GM12878 (cell line): ENCODE measurements at regions not wholly inside any gene's neighbourhood (a gene's known extent, or its start where the extent isn't known, plus 50 kb on each side); places are given as distances from the start of the nearest gene placed in this dataset.
A peak's percentile ranks its signal among the peaks of the same experiment; 100 is the strongest.

ENCODE experiments used
- ATAC-seq: fragments of 200-7000 bp; cut with Tn5 transposase; 3 replicates; pipeline ENCODE4 v1.9.1; 2020; ENCODE audit warnings: mild to moderate bottlenecking, moderate library complexity
- BruUV-seq: library from RNA; stranded (reverse); fragments of 400-500 nt; replicated peaks from 2 replicates; lab custom pipeline; 2021; lab: Mats Ljungman, UMichigan
- CTCF ChIA-PET: fragments of 300-600 bp; sonication (Branson Sonifier 250); formaldehyde crosslinking; extraction: SDS; loops from one replicate; lab custom pipeline; 2021; ENCODE audit warnings: inconsistent platforms; lab: Yijun Ruan, JAX
- POLR2A ChIA-PET: fragments of 350-600 bp; formaldehyde crosslinking; extraction: SDS; loops from one replicate; lab custom pipeline; 2021; ENCODE audit warnings: inconsistent platforms; lab: Charles Lee
- RAD21 ChIA-PET: fragments of 300-600 bp; sonication (Branson Sonifier 250); formaldehyde crosslinking; loops from one replicate; lab custom pipeline; 2023; ENCODE audit warnings: antibody characterized with exemption; ENCODE audit not compliant: unreplicated experiment; lab: Charles Lee
- SMC1A ChIA-PET: fragments of 300-600 bp; sonication (Branson Sonifier 250); formaldehyde crosslinking; loops from one replicate; lab custom pipeline; 2023; ENCODE audit not compliant: unreplicated experiment, uncharacterized antibody; lab: Charles Lee
- DNase-seq: peaks from one replicate; pipeline ENCODE4 v3.0.0-alpha.2; 2011; ENCODE audit warnings: low read depth, low spot score
- FAIRE-seq: peaks from 3 replicates; lab custom pipeline; 2011; peaks lifted over from hg19 to GRCh38; lab: Jason Lieb, UNC
- H2AFZ ChIP-seq: 2 replicates; pipeline ENCODE4 v1.6.0; 2011; ENCODE audit warnings: low read depth, low read length, control low read depth; ENCODE audit not compliant: control insufficient read depth
- H3K27ac ChIP-seq: 2 replicates; pipeline ENCODE4 v1.5.1; 2011; ENCODE audit warnings: control low read depth; ENCODE audit not compliant: control insufficient read depth, insufficient read depth
- H3K27me3 ChIP-seq, 2 experiments: replicated peaks in 1 of 2; 2 replicates each; pipeline versions ENCODE4 v1.6.0 to v1.6.1; 2011; ENCODE audit warnings: low read length in 1 of 2; ENCODE audit not compliant: control insufficient read depth in 2 of 2, insufficient read depth in 2 of 2
- H3K36me3 ChIP-seq, 2 experiments: 2 replicates each; pipeline ENCODE4 v1.5.1; 2011; ENCODE audit warnings: low read length in 1 of 2; ENCODE audit not compliant: control insufficient read depth in 2 of 2, insufficient read depth in 2 of 2
- H3K4me1 ChIP-seq: 2 replicates; pipeline ENCODE4 v1.6.1; 2011; ENCODE audit warnings: mild to moderate bottlenecking, low read length, moderate library complexity, mixed read lengths; ENCODE audit not compliant: control insufficient read depth, insufficient read depth
- H3K4me2 ChIP-seq: 2 replicates; pipeline ENCODE4 v1.6.0; 2011; ENCODE audit warnings: control low read depth; ENCODE audit not compliant: control insufficient read depth, insufficient read depth
- H3K4me3 ChIP-seq: fragments of 200-600 bp; sonication (generic); 2 replicates; pipeline ENCODE4 v1.5.1; 2016
- H3K79me2 ChIP-seq: 2 replicates; pipeline ENCODE4 v1.6.0; 2011; ENCODE audit warnings: low read length; ENCODE audit not compliant: control insufficient read depth, insufficient read depth
- H3K9ac ChIP-seq: 2 replicates; pipeline ENCODE4 v1.8.0; 2011; ENCODE audit warnings: low read length, control low read depth, mixed read lengths; ENCODE audit not compliant: control insufficient read depth, insufficient read depth
- H3K9me3 ChIP-seq: replicated peaks from 3 replicates; pipeline ENCODE4 v1.5.1; 2011; ENCODE audit warnings: mild to moderate bottlenecking, low read length; ENCODE audit not compliant: control insufficient read depth, insufficient read depth
- H4K20me1 ChIP-seq: 2 replicates; pipeline ENCODE4 v1.6.0; 2011; ENCODE audit not compliant: control insufficient read depth, insufficient read depth
- EP300 ChIP-seq, 2 experiments: fragments of 150-350 bp in 1 of 2; IDR thresholded peaks; 2 replicates each; pipeline ENCODE4 v1.6.1; 2011 to 2012; ENCODE audit warnings: low read depth in 2 of 2, low read length in 2 of 2, borderline replicate concordance in 1 of 2, improper control_type of control experiment in 1 of 2, inconsistent platforms in 1 of 2; ENCODE audit not compliant: control insufficient read depth in 1 of 2
- FOS ChIP-seq: IDR thresholded peaks from 3 replicates; pipeline ENCODE4 v1.6.1; 2011; ENCODE audit warnings: borderline replicate concordance; ENCODE audit not compliant: insufficient read length; ENCODE audit errors: extremely low read depth
- IKZF1 ChIP-seq: fragments of 450-650 bp; conservative IDR thresholded peaks from 2 replicates; pipeline ENCODE4 v1.6.1; 2017; ENCODE audit warnings: antibody characterized with exemption, mild to moderate bottlenecking
- IKZF2 ChIP-seq, 2 experiments: fragments of 450-650 bp; IDR thresholded peaks; 2 replicates each; pipeline ENCODE4 v1.6.1; 2017; ENCODE audit warnings: mild to moderate bottlenecking in 2 of 2, moderate library complexity in 2 of 2
- MTA2 ChIP-seq: fragments of 450-650 bp; IDR thresholded peaks from 2 replicates; pipeline ENCODE4 v1.6.1; 2016; ENCODE audit warnings: low read depth, mild to moderate bottlenecking, moderate library complexity
- MYB ChIP-seq: fragments of 150-350 bp; IDR thresholded peaks from 2 replicates; pipeline ENCODE4 v1.6.1; 2014; ENCODE audit warnings: mild to moderate bottlenecking, low read depth, low read length, borderline replicate concordance
- PML ChIP-seq: IDR thresholded peaks from 2 replicates; pipeline ENCODE4 v1.6.1; 2012; ENCODE audit warnings: low read length, inconsistent platforms
- POLR2AphosphoS5 ChIP-seq: IDR thresholded peaks from 2 replicates; pipeline ENCODE4 v1.6.1; 2011; ENCODE audit warnings: mild to moderate bottlenecking, low read length, inconsistent platforms
- TAF1 ChIP-seq: IDR thresholded peaks from 2 replicates; pipeline ENCODE4 v1.6.1; 2011; ENCODE audit warnings: mild to moderate bottlenecking, low read depth, low read length, borderline replicate concordance
- TBL1XR1 ChIP-seq: IDR thresholded peaks from 2 replicates; pipeline ENCODE4 v1.6.1; 2012; ENCODE audit warnings: low read depth, low read length, improper control_type of control experiment
- WGBS: methylation state at CpG from one replicate; pipeline ENCODE4 v1.1.6; 2016; ENCODE audit warnings: low lambda C conversion rate; ENCODE audit not compliant: insufficient replicate concordance, insufficient coverage; ENCODE audit errors: missing lambda C conversion rate; 5-methylcytosine and 5-hydroxymethylcytosine counted together
- in situ Hi-C: fragments of 300-500 bp; cut with MboI; formaldehyde crosslinking; loops from 9 replicates; pipeline ENCODE4 v1.14.3; 2018; ENCODE audit warnings: mixed read lengths
- intact Hi-C: fragments of 100-400 bp; cut with micrococcal nuclease; formaldehyde crosslinking; loops from one replicate; pipeline ENCODE4 v1.14.2; 2022; ENCODE audit not compliant: unreplicated experiment
- TF ChIP-seq, protein P1 (sequence below): IDR thresholded peaks from 2 replicates; pipeline ENCODE4 v1.6.1; 2011; ENCODE audit warnings: borderline replicate concordance, low read depth, mild to moderate bottlenecking, moderate library complexity, low read length; ENCODE audit not compliant: insufficient read depth, poor library complexity, severe bottlenecking
- TF ChIP-seq, protein P2 (sequence below): fragments of 450-650 bp; IDR thresholded peaks from 2 replicates; pipeline ENCODE4 v1.6.1; 2017; ENCODE audit warnings: mild to moderate bottlenecking, moderate library complexity

DNA sequence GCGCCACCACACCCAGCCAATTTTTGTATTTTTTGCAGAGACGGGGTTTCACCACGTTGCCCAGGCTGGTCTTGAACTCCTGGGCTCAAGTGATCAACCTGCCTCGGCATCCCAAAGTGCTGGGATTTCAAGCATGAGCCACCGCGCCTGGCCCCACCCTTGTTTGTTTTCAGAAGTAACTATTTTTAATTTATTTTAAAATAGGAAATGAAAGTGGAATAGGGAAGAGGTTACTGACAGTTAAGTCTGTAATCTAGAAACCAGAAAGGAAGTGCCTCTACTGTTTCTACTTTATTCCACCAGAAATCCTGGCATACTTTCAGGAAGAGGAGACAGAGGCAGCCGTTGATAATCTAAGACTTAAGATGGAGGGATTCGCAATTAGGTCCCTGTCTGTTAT lies 225.6 kb downstream of the TANC2 start:
- DNase-seq (no peak), FAIRE-seq (peak; percentile 38), ATAC-seq (no peak)
- ChIA-PET POLR2A (no interaction called here), RAD21 (no interaction called here), CTCF (no interaction called here), SMC1A (no interaction called here)
- TF ChIP-seq TBL1XR1 = no peak
- no peak for TF ChIP-seq PML
- no peak for TF ChIP-seq POLR2AphosphoS5
- no peak for TF ChIP-seq EP300 (IDR thresholded peaks at IDR 0.05; ENCODE audit: borderline replicate concordance in 1 of 2, control insufficient read depth in 1 of 2, low read depth in 2 of 2, low read length in 2 of 2)
- TF ChIP-seq, protein P1, sequence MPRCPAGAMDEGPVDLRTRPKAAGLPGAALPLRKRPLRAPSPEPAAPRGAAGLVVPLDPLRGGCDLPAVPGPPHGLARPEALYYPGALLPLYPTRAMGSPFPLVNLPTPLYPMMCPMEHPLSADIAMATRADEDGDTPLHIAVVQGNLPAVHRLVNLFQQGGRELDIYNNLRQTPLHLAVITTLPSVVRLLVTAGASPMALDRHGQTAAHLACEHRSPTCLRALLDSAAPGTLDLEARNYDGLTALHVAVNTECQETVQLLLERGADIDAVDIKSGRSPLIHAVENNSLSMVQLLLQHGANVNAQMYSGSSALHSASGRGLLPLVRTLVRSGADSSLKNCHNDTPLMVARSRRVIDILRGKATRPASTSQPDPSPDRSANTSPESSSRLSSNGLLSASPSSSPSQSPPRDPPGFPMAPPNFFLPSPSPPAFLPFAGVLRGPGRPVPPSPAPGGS = no peak
- H3K36me3 ChIP-seq = no peaks in the 10 kb centered on the region
- H3K4me1 ChIP-seq = no peaks in the 10 kb centered on the region
- in situ Hi-C loops = no loop called here
- no peak overlapping the region for H3K4me2 ChIP-seq
- no peaks in the 10 kb centered on the region for H3K27me3 ChIP-seq
- H2AFZ ChIP-seq = no peak overlapping the region
- H3K27ac ChIP-seq = no peak overlapping the region
- H3K4me3 ChIP-seq = no peak overlapping the region
- H3K9me3 ChIP-seq = no peaks in the 10 kb centered on the region
- intact Hi-C loops = no loop called here
- H3K79me2 ChIP-seq = no peaks in the 10 kb centered on the region
- no peak overlapping the region for H3K9ac ChIP-seq
- WGBS = 53% methylated on average over 8 of the region's 8 CpGs
- BruUV-seq = no TSS peak
- H4K20me1 ChIP-seq = no peaks in the 10 kb centered on the region

DNA sequence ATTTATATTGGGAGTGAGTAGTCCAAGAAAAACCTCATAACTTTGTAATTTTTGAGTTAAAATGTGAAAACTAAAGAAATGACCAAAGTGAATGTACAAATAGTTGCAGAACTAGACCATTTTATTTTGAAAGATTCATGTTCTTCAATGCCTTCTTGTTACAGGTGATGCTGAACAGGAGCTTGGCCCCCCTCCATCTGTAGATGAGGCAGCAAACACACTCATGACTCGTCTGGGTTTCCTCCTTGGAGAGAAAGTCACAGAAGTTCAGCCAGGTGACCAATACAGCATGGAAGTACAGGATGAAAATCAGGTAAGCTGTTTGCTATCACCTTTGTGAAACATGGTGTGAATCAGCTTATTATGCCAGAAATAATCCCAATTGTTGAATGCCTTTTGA lies 227.8 kb downstream of the TANC2 start:
- no peak overlapping the region for H3K27ac ChIP-seq
- no peak overlapping the region for H2AFZ ChIP-seq
- FAIRE-seq (no peak), DNase-seq (no peak), ATAC-seq (no peak)
- SMC1A ChIA-PET = no interaction called here
- H3K79me2 ChIP-seq = no peaks in the 10 kb centered on the region
- WGBS = 0% methylated on average over 1 of the region's 1 CpG
- H3K9ac ChIP-seq = no peak overlapping the region
- H3K36me3 ChIP-seq = no peaks in the 10 kb centered on the region
- H4K20me1 ChIP-seq = no peaks in the 10 kb centered on the region
- intact Hi-C loops = no loop called here
- no TSS peak for BruUV-seq
- no peaks in the 10 kb centered on the region for H3K9me3 ChIP-seq
- RAD21 ChIA-PET = no interaction called here
- H3K4me2 ChIP-seq = no peak overlapping the region
- TF ChIP-seq IKZF2 (IDR thresholded peaks at IDR 0.05) (no peak), MTA2 (no peak), FOS (no peak), TAF1 (no peak), MYB (no peak), IKZF1 (no peak)
- TF ChIP-seq, protein P2, sequence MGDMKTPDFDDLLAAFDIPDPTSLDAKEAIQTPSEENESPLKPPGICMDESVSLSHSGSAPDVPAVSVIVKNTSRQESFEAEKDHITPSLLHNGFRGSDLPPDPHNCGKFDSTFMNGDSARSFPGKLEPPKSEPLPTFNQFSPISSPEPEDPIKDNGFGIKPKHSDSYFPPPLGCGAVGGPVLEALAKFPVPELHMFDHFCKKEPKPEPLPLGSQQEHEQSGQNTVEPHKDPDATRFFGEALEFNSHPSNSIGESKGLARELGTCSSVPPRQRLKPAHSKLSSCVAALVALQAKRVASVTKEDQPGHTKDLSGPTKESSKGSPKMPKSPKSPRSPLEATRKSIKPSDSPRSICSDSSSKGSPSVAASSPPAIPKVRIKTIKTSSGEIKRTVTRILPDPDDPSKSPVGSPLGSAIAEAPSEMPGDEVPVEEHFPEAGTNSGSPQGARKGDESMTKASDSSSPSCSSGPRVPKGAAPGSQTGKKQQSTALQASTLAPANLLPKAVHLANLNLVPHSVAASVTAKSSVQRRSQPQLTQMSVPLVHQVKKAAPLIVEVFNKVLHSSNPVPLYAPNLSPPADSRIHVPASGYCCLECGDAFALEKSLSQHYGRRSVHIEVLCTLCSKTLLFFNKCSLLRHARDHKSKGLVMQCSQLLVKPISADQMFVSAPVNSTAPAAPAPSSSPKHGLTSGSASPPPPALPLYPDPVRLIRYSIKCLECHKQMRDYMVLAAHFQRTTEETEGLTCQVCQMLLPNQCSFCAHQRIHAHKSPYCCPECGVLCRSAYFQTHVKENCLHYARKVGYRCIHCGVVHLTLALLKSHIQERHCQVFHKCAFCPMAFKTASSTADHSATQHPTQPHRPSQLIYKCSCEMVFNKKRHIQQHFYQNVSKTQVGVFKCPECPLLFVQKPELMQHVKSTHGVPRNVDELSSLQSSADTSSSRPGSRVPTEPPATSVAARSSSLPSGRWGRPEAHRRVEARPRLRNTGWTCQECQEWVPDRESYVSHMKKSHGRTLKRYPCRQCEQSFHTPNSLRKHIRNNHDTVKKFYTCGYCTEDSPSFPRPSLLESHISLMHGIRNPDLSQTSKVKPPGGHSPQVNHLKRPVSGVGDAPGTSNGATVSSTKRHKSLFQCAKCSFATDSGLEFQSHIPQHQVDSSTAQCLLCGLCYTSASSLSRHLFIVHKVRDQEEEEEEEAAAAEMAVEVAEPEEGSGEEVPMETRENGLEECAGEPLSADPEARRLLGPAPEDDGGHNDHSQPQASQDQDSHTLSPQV = no peak
- TF ChIP-seq, all 136 proteins: peak for 0
- in situ Hi-C loops = no loop called here
- Histone ChIP-seq H3K4me3 (no peak overlapping the region), H3K27me3 (no peaks in the 10 kb centered on the region), H3K4me1 (no peaks in the 10 kb centered on the region)
- ChIA-PET CTCF (no interaction called here), POLR2A (interaction anchor here (0.6 kb wide), 1 partner anchor 408 kb away, joined by 3 read pairs; no protein-coding TSS in a partner anchor)
